ENCODE measurements at regions not wholly inside any gene's neighbourhood (a gene's known extent, or its start where the extent isn't known, plus 50 kb on each side); places are given as distances from the start of the nearest gene placed in this dataset.
A peak's percentile ranks its signal among the peaks of the same experiment; 100 is the strongest.

GRCh38 chr3:8020047-8020841 is 481.4 kb upstream of the LMCD1 start:
- no peak overlapping the region for H3K4me3 ChIP-seq
- no peak for TF ChIP-seq CTCF (IDR thresholded peaks at IDR 0.05; ENCODE audit: control extremely low read depth, extremely low read depth)
- H3K9me3 ChIP-seq (ENCODE audit: control insufficient read depth in 4 of 4, insufficient read depth in 3 of 4, low read length in 3 of 4): peaks cover 0 to 16% (median 6%) of the 10 kb centered on the region in 4 donors
- H3K27me3 ChIP-seq (ENCODE audit: control insufficient read depth in 3 of 3, insufficient read depth in 3 of 3, low read length in 2 of 3): no peaks in the 10 kb centered on the region
- 72 to 74% methylated on average over 7 of the region's 7 CpGs for WGBS, 2 donors
- ATAC-seq (ENCODE audit: insufficient read depth, low FRiP score) (no peak), DNase-seq (no peak)
- no peak overlapping the region for H3K9ac ChIP-seq (ENCODE audit: insufficient read depth in 1 of 2, low read length in 2 of 2)
- no peaks in the 10 kb centered on the region for H3K4me1 ChIP-seq (ENCODE audit: control insufficient read depth in 5 of 5, insufficient read depth in 5 of 5, low read length in 5 of 5)
- H3K27ac ChIP-seq (ENCODE audit: low read depth in 1 of 2, low read length in 1 of 2): no peak overlapping the region
- no peaks in the 10 kb centered on the region for H3K36me3 ChIP-seq (ENCODE audit: control insufficient read depth in 4 of 4, insufficient read depth in 4 of 4, low read length in 4 of 4)

- no peaks in the 10 kb centered on the region for H3K27me3 ChIP-seq (ENCODE audit: control insufficient read depth in 3 of 3, insufficient read depth in 3 of 3, low read length in 2 of 3)
- no peak for TF ChIP-seq CTCF (IDR thresholded peaks at IDR 0.05; ENCODE audit: control extremely low read depth, extremely low read depth)
- peaks cover 0 to 4% (median 2%) of the 10 kb centered on the region in 4 donors for H3K9me3 ChIP-seq (ENCODE audit: control insufficient read depth in 4 of 4, insufficient read depth in 3 of 4, low read length in 3 of 4)
- no peak for ATAC-seq (ENCODE audit: insufficient read depth, low FRiP score)
- WGBS, 2 donors: 83 to 85% methylated on average over 1 of the region's 1 CpG
- H3K4me3 ChIP-seq: no peak overlapping the region
- no peak overlapping the region for H3K9ac ChIP-seq (ENCODE audit: insufficient read depth in 1 of 2, low read length in 2 of 2)
- no peaks in the 10 kb centered on the region for H3K4me1 ChIP-seq (ENCODE audit: control insufficient read depth in 5 of 5, insufficient read depth in 5 of 5, low read length in 5 of 5)
- DNase-seq: no peak
- no peak overlapping the region for H3K27ac ChIP-seq (ENCODE audit: low read depth in 1 of 2, low read length in 1 of 2)
- H3K36me3 ChIP-seq (ENCODE audit: control insufficient read depth in 4 of 4, insufficient read depth in 4 of 4, low read length in 4 of 4): no peaks in the 10 kb centered on the region
These were observed 473.7 kb upstream of the LMCD1 start for GRCh38 chr3:8027954-8028353.

GRCh38 chr3:8050283-8050682 is 451.3 kb upstream of the LMCD1 start:
- no peaks in the 10 kb centered on the region for H3K4me1 ChIP-seq (ENCODE audit: control insufficient read depth in 5 of 5, insufficient read depth in 5 of 5, low read length in 5 of 5)
- H3K9ac ChIP-seq (ENCODE audit: insufficient read depth in 1 of 2, low read length in 2 of 2): no peak overlapping the region
- no peaks in the 10 kb centered on the region for H3K36me3 ChIP-seq (ENCODE audit: control insufficient read depth in 4 of 4, insufficient read depth in 4 of 4, low read length in 4 of 4)
- no peaks in the 10 kb centered on the region for H3K27me3 ChIP-seq (ENCODE audit: control insufficient read depth in 3 of 3, insufficient read depth in 3 of 3, low read length in 2 of 3)
- H3K27ac ChIP-seq (ENCODE audit: low read depth in 1 of 2, low read length in 1 of 2): no peak overlapping the region
- ATAC-seq (ENCODE audit: insufficient read depth, low FRiP score) (no peak), DNase-seq (peak in 1 of 3 donors; percentile 6)
- TF ChIP-seq CTCF (IDR thresholded peaks at IDR 0.05; ENCODE audit: control extremely low read depth, extremely low read depth): no peak
- H3K4me3 ChIP-seq: no peak overlapping the region
- no peaks in the 10 kb centered on the region for H3K9me3 ChIP-seq (ENCODE audit: control insufficient read depth in 4 of 4, insufficient read depth in 3 of 4, low read length in 3 of 4)
- WGBS, 2 donors: 72 to 80% methylated on average over 2 of the region's 2 CpGs

Measured in lung (tissue), 11 donors.